ENCODE measurements at regions not wholly inside any gene's neighbourhood (a gene's known extent, or its start where the extent isn't known, plus 50 kb on each side); places are given as distances from the start of the nearest gene placed in this dataset.

DNA sequence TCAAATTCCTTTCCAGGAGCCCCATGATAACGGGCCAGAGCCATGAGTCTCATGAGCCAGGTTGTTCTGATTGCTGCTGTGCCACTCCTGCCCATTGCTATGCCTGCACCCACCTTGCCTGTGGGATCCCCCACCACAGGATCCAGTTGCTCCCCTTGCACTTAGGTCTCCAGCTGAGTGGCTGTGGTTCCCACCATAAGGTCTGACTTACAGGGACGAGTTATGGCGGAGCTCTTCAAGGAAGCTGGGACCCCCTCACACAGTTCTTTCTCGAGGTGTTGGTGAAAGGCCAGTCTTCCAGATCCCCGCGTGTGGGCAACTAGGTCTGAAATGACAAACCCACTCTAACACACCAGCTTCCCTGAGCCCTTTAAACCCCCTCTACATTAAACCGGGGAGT is 111.9 kb upstream of the C14orf180 start:
- no peak for TF ChIP-seq POLR2A (IDR thresholded peaks at IDR 0.05)
- TF ChIP-seq, protein P1, sequence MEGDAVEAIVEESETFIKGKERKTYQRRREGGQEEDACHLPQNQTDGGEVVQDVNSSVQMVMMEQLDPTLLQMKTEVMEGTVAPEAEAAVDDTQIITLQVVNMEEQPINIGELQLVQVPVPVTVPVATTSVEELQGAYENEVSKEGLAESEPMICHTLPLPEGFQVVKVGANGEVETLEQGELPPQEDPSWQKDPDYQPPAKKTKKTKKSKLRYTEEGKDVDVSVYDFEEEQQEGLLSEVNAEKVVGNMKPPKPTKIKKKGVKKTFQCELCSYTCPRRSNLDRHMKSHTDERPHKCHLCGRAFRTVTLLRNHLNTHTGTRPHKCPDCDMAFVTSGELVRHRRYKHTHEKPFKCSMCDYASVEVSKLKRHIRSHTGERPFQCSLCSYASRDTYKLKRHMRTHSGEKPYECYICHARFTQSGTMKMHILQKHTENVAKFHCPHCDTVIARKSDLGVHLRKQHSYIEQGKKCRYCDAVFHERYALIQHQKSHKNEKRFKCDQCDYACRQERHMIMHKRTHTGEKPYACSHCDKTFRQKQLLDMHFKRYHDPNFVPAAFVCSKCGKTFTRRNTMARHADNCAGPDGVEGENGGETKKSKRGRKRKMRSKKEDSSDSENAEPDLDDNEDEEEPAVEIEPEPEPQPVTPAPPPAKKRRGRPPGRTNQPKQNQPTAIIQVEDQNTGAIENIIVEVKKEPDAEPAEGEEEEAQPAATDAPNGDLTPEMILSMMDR (IDR thresholded peaks at IDR 0.05) = no peak
